ENCODE measurements at regions not wholly inside any gene's neighbourhood (a gene's known extent, or its start where the extent isn't known, plus 50 kb on each side); places are given as distances from the start of the nearest gene placed in this dataset.

- no peak overlapping the region for H3K27ac ChIP-seq (ENCODE audit: extremely low read depth, low read depth, low read length)
- ATAC-seq: no peak
- no peaks in the 10 kb centered on the region for H3K27me3 ChIP-seq (ENCODE audit: control insufficient read depth in 2 of 2, insufficient read depth in 2 of 2, low read length in 2 of 2)
- no peak for FAIRE-seq
- TF ChIP-seq ZNF282 (CRISPR knock-in tag; IDR thresholded peaks at IDR 0.05) (no peak), E2F3 (CRISPR knock-in tag; IDR thresholded peaks at IDR 0.05) (no peak), COPS2 (conservative IDR thresholded peaks at IDR 0.05) (no peak), ETV6 (IDR thresholded peaks at IDR 0.05; ENCODE audit: borderline replicate concordance in 1 of 2, low read depth in 2 of 2, low read length in 1 of 2) (no peak), ETV6 (CRISPR knock-in tag; IDR thresholded peaks at IDR 0.05; ENCODE audit: borderline replicate concordance) (no peak), IFI16 (CRISPR knock-in tag; IDR thresholded peaks at IDR 0.05) (no peak), ZNF655 (CRISPR knock-in tag; IDR thresholded peaks at IDR 0.05) (no peak), NFE2 (IDR thresholded peaks at IDR 0.05; ENCODE audit: low read depth) (no peak), IRF1 (CRISPR knock-in tag; IDR thresholded peaks at IDR 0.05; ENCODE audit: borderline replicate concordance) (no peak), HMGXB4 (CRISPR knock-in tag; IDR thresholded peaks at IDR 0.05) (no peak), TEAD4 (IDR thresholded peaks at IDR 0.05; ENCODE audit: low read length) (no peak), TEAD4 (CRISPR knock-in tag; IDR thresholded peaks at IDR 0.05; ENCODE audit: borderline replicate concordance) (no peak), C11orf30 (IDR thresholded peaks at IDR 0.05; ENCODE audit: low read depth) (no peak)
- 1% methylated on average over 7 of the region's 7 CpGs for WGBS (ENCODE audit: insufficient coverage, low coverage, missing lambda C conversion rate)
- H3K79me2 ChIP-seq (ENCODE audit: control insufficient read depth, insufficient read depth, low read length): no peaks in the 10 kb centered on the region
- H3K9me3 ChIP-seq (replicated peaks; ENCODE audit: control insufficient read depth, insufficient read depth, low read depth, low read length): no peaks in the 10 kb centered on the region; the same call in 1 of the 2 replicates
- no peak for DNase-seq (ENCODE audit: extremely low read depth in 1 of 4, low spot score in 3 of 4)
- no peak overlapping the region for H3K4me3 ChIP-seq
- no peaks in the 10 kb centered on the region for H3K4me1 ChIP-seq (replicated peaks in 1 of 2; ENCODE audit: control insufficient read depth in 2 of 2, insufficient read depth in 2 of 2, low read length in 2 of 2)
- H3K36me3 ChIP-seq (ENCODE audit: control insufficient read depth, insufficient read depth, low read length): no peaks in the 10 kb centered on the region
- no peaks in the 10 kb centered on the region for H3K9me1 ChIP-seq (ENCODE audit: control insufficient read depth, insufficient read depth, low read length)
- no peaks in the 10 kb centered on the region for H4K20me1 ChIP-seq (replicated peaks; ENCODE audit: control insufficient read depth, insufficient read depth, low read length)
- intact Hi-C loops (cut with micrococcal nuclease) (no loop called here), in situ Hi-C loops (cut with MboI) (no loop called here)
- H3K9ac ChIP-seq (ENCODE audit: insufficient read depth in 1 of 2, low read depth in 2 of 2, low read length in 2 of 2): no peak overlapping the region
- no peak overlapping the region for H2AFZ ChIP-seq (ENCODE audit: low read depth, low read length)
- no peak overlapping the region for H3K4me2 ChIP-seq (ENCODE audit: insufficient read depth, low read length)
- no TSS peak for BruUV-seq (replicated peaks)
- POLR2A ChIA-PET: no interaction called here
- CTCF ChIA-PET (ENCODE audit: low intra/inter-chr PET ratio): no interaction called here
Measured at GRCh38 chr11:92413757-92414513, 189.3 kb downstream of the FAT3 start.

All from K562 (cell line).